HG03280 (cell line): ENCODE measurements at regions not wholly inside any gene's neighbourhood (a gene's known extent, or its start where the extent isn't known, plus 50 kb on each side); places are given as distances from the start of the nearest gene placed in this dataset.
A peak's percentile ranks its signal among the peaks of the same experiment; 100 is the strongest.
"Not testable (repeated sequence)": the region's sequence is repeated elsewhere in the genome, so short reads cannot be mapped to it uniquely, and the experiment has no call there.

Source experiments
- ATAC-seq: cut with Tn5 transposase; IDR thresholded peaks from one replicate; pipeline ENCODE4 v1.9.1; 2021; ENCODE audit warnings: mild to moderate bottlenecking, moderate library complexity; ENCODE audit not compliant: unreplicated experiment

- no peak for ATAC-seq
Measured at GRCh38 chr22:22697377-22698117, 53.1 kb downstream of the GGTLC2 start.

GRCh38 chr22:22698263-22698750, 53.9 kb downstream of the GGTLC2 start:
- ATAC-seq, result no peak

- no peak for ATAC-seq
Measured at GRCh38 chr22:22700631-22701030, 56.2 kb downstream of the GGTLC2 start.

GRCh38 chr22:22701557-22701956, 57.1 kb downstream of the GGTLC2 start:
- ATAC-seq, result not testable (repeated sequence)

- ATAC-seq, result no peak
Measured at GRCh38 chr22:22702237-22703202, 58.1 kb downstream of the GGTLC2 start.

GRCh38 chr22:22703203-22703570, 58.8 kb downstream of the GGTLC2 start:
- no peak for ATAC-seq

DNA sequence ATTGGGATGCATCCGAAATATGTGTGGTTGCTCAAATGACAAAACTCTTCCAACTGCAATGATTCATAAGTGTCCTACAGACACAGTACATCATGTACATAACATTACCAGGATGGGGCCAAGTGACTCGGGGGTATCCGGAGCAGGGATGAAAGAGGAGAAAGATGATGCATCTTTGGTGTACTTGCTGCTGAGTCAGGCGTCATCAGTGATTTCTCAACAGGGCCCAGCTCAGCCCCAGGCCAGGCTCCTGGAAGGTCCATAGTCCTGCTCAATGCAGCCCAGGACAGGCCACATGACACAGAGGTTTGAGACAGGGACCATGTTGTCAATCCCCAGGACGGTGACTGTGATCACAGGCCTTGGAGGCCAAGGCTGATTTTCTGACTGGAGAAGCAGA, 59.3 kb downstream of the GGTLC2 start:
- no peak for ATAC-seq

GRCh38 chr22:22704156-22704946, 59.9 kb downstream of the GGTLC2 start:
- no peak for ATAC-seq

GRCh38 chr22:22705328-22706100, 61.1 kb downstream of the GGTLC2 start:
- no peak for ATAC-seq

GRCh38 chr22:22706253-22706915, 62.0 kb downstream of the GGTLC2 start:
- ATAC-seq, result no peak

GRCh38 chr22:22709719-22710445, 65.5 kb downstream of the GGTLC2 start:
- no peak for ATAC-seq

- ATAC-seq, result no peak
Measured at GRCh38 chr22:22710719-22711531, 66.5 kb downstream of the GGTLC2 start.

- no peak for ATAC-seq
Measured at GRCh38 chr22:22711532-22711913, 67.1 kb downstream of the GGTLC2 start.

DNA sequence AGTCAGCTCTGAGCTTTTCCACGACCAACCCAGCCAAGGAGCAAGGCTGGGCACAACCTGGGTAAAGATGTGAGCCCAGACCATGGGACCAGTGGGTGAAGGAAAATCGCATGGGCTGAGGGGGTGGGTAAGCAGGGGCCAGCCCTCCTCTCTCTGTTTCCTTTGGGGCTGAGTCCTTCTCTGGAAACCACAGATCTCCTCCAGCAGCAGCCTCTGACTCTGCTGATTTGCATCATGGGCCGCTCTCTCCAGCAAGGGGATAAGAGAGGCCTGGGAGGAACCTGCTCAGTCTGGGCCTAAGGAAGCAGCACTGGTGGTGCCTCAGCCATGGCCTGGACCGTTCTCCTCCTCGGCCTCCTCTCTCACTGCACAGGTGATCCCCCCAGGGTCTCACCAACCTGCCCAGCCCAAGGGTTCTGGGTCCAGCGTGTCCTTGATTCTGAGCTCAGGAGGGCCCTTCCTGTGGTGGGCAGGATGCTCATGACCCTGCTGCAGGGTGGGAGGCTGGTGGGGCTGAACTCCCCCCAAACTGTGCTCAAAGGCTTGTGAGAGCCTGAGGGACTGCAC, 67.8 kb downstream of the GGTLC2 start:
- ATAC-seq, result no peak

DNA sequence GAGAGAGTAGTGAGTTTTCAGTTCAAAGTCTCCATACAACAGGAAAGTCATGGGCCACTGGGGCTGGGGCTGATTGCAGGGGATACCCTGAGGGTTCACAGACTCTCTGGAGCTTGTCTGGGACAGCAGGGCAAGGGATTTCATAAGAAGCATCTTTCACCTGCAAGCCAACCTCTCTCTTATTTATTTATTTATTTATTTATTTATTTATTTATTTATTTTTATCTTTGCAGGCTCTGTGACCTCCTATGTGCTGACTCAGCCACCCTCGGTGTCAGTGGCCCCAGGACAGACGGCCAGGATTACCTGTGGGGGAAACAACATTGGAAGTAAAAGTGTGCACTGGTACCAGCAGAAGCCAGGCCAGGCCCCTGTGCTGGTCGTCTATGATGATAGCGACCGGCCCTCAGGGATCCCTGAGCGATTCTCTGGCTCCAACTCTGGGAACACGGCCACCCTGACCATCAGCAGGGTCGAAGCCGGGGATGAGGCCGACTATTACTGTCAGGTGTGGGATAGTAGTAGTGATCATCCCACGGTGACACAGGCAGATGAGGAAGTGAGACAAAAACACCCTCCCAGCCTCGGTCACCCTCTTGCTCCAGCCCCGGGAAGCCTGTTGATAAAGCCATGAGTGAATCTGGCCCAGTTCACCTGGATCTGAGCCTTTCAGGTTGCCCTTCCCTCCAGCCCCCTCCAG, 68.4 kb downstream of the GGTLC2 start:
- no peak for ATAC-seq

GRCh38 chr22:22713416-22713815, 69.0 kb downstream of the GGTLC2 start:
- no peak for ATAC-seq

- peak; percentile 61 for ATAC-seq
Measured at GRCh38 chr22:22714600-22715335, 70.4 kb downstream of the GGTLC2 start.
